Vagina (tissue), 2 donors: ENCODE measurements at regions not wholly inside any gene's neighbourhood (a gene's known extent, or its start where the extent isn't known, plus 50 kb on each side); places are given as distances from the start of the nearest gene placed in this dataset.

Experiments
- POLR2A ChIP-seq, 2 donors: fragments of 450-650 bp; IDR thresholded peaks; one replicate each; pipeline ENCODE4 v1.6.1; 2017; ENCODE audit warnings: antibody characterized with exemption in 2 of 2, mild to moderate bottlenecking in 2 of 2, moderate library complexity in 2 of 2
- POLR2AphosphoS5 ChIP-seq, 2 donors: sonication (generic); formaldehyde crosslinking; IDR thresholded peaks; one replicate each; pipeline ENCODE4 v1.9.0; 2017; ENCODE audit warnings: antibody characterized with exemption in 2 of 2, mild to moderate bottlenecking in 2 of 2, low read depth in 1 of 2; ENCODE audit not compliant: insufficient read depth in 1 of 2
- TF ChIP-seq, protein P1 (sequence below), 3 experiments: fragments of 450-650 bp in 2 of 3; fragments of 200-600 bp in 1 of 3; sonication (generic) in 1 of 3; IDR thresholded peaks; one replicate each; pipeline ENCODE4 v1.5.1; 2017 to 2019; ENCODE audit warnings: antibody characterized with exemption in 3 of 3, mild to moderate bottlenecking in 2 of 3, moderate library complexity in 2 of 3

DNA sequence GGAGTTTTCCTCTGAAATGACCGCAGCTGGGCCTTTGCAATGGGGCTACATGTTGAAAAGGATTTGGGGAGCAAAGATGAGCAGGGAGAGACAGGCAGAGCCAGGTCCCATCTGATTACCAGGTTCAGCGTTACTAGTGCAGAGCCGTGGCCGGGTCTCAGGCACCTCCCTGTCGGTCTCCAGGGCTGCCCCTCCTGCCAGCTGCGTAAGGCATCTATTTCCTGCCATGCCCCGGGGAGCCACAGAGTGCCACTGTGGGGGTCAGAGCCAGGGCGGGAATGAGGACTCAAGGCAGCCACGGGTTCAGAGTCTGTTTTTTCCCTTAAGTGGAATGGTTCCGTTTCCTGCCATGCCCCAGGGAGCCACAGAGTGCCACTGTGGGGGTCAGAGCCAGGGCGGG lies 382.6 kb upstream of the SHH start:
- TF ChIP-seq, protein P1, sequence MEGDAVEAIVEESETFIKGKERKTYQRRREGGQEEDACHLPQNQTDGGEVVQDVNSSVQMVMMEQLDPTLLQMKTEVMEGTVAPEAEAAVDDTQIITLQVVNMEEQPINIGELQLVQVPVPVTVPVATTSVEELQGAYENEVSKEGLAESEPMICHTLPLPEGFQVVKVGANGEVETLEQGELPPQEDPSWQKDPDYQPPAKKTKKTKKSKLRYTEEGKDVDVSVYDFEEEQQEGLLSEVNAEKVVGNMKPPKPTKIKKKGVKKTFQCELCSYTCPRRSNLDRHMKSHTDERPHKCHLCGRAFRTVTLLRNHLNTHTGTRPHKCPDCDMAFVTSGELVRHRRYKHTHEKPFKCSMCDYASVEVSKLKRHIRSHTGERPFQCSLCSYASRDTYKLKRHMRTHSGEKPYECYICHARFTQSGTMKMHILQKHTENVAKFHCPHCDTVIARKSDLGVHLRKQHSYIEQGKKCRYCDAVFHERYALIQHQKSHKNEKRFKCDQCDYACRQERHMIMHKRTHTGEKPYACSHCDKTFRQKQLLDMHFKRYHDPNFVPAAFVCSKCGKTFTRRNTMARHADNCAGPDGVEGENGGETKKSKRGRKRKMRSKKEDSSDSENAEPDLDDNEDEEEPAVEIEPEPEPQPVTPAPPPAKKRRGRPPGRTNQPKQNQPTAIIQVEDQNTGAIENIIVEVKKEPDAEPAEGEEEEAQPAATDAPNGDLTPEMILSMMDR (IDR thresholded peaks at IDR 0.05), result no peak
- TF ChIP-seq POLR2A (IDR thresholded peaks at IDR 0.05), result no peak
- TF ChIP-seq POLR2AphosphoS5 (IDR thresholded peaks at IDR 0.05; ENCODE audit: insufficient read depth in 1 of 2, low read depth in 1 of 2), result no peak
